ENCODE measurements at regions not wholly inside any gene's neighbourhood (a gene's known extent, or its start where the extent isn't known, plus 50 kb on each side); places are given as distances from the start of the nearest gene placed in this dataset.

- no peak overlapping the region for H3K4me3 ChIP-seq (ENCODE audit: low read length)
These were observed 59.7 kb upstream of the LRRN1 start for GRCh38 chr3:3739330-3740060.

GRCh38 chr3:3737531-3737930, 61.7 kb upstream of the LRRN1 start:
- TF ChIP-seq CTCF (IDR thresholded peaks at IDR 0.05; ENCODE audit: low read depth, low read length) (no peak), EZH2phosphoT487 (IDR thresholded peaks at IDR 0.05; ENCODE audit: low read depth) (no peak)

More at GRCh38 chr3:3739330-3740060, 59.7 kb upstream of the LRRN1 start:
- no peak overlapping the region for H2AFZ ChIP-seq (ENCODE audit: low read depth, low read length)
- H4K20me1 ChIP-seq (ENCODE audit: insufficient read depth, low read length) = no peaks in the 10 kb centered on the region
- no peak overlapping the region for H3K27ac ChIP-seq (ENCODE audit: low read length)
- H3K27me3 ChIP-seq (ENCODE audit: low read depth, low read length) = peaks cover 9% of the 10 kb centered on the region; the same call in 1 of the 2 replicates
- no peak overlapping the region for H3K9ac ChIP-seq (ENCODE audit: low read length)
- TF ChIP-seq EZH2phosphoT487 (IDR thresholded peaks at IDR 0.05; ENCODE audit: low read depth) (no peak), CTCF (IDR thresholded peaks at IDR 0.05; ENCODE audit: low read depth, low read length) (no peak)
- no peaks in the 10 kb centered on the region for H3K79me2 ChIP-seq (ENCODE audit: low read length)
- H3K4me1 ChIP-seq (ENCODE audit: low read length) = no peaks in the 10 kb centered on the region
- H3K9me3 ChIP-seq (ENCODE audit: insufficient read depth, low read length) = no peaks in the 10 kb centered on the region
- no peak overlapping the region for H3K4me2 ChIP-seq (ENCODE audit: low read length)
- H3K36me3 ChIP-seq (replicated peaks; ENCODE audit: low read depth, low read length) = no peaks in the 10 kb centered on the region

GRCh38 chr3:3735919-3736318, 63.3 kb upstream of the LRRN1 start:
- H3K27ac ChIP-seq (ENCODE audit: low read length) = no peak overlapping the region
- no peaks in the 10 kb centered on the region for H3K79me2 ChIP-seq (ENCODE audit: low read length)
- no peaks in the 10 kb centered on the region for H3K9me3 ChIP-seq (ENCODE audit: insufficient read depth, low read length)
- H3K9ac ChIP-seq (ENCODE audit: low read length) = no peak overlapping the region
- H2AFZ ChIP-seq (ENCODE audit: low read depth, low read length) = no peak overlapping the region
- no peaks in the 10 kb centered on the region for H3K4me1 ChIP-seq (ENCODE audit: low read length)
- no peak overlapping the region for H3K4me2 ChIP-seq (ENCODE audit: low read length)
- H3K36me3 ChIP-seq (replicated peaks; ENCODE audit: low read depth, low read length) = no peaks in the 10 kb centered on the region
- peaks cover 9% of the 10 kb centered on the region; the same call in 1 of the 2 replicates for H3K27me3 ChIP-seq (ENCODE audit: low read depth, low read length)
- H4K20me1 ChIP-seq (ENCODE audit: insufficient read depth, low read length) = no peaks in the 10 kb centered on the region
- no peak overlapping the region for H3K4me3 ChIP-seq (ENCODE audit: low read length)
- no peak for TF ChIP-seq CTCF (IDR thresholded peaks at IDR 0.05; ENCODE audit: low read depth, low read length)
- TF ChIP-seq EZH2phosphoT487 (IDR thresholded peaks at IDR 0.05; ENCODE audit: low read depth) = no peak

More at GRCh38 chr3:3737531-3737930, 61.7 kb upstream of the LRRN1 start:
- H3K9me3 ChIP-seq (ENCODE audit: insufficient read depth, low read length) = no peaks in the 10 kb centered on the region
- no peak overlapping the region for H2AFZ ChIP-seq (ENCODE audit: low read depth, low read length)
- H3K79me2 ChIP-seq (ENCODE audit: low read length) = no peaks in the 10 kb centered on the region
- no peaks in the 10 kb centered on the region for H3K4me1 ChIP-seq (ENCODE audit: low read length)
- no peaks in the 10 kb centered on the region for H3K36me3 ChIP-seq (replicated peaks; ENCODE audit: low read depth, low read length)
- no peak overlapping the region for H3K9ac ChIP-seq (ENCODE audit: low read length)
- H3K27me3 ChIP-seq (ENCODE audit: low read depth, low read length) = peaks cover 3% of the 10 kb centered on the region; the same call in 1 of the 2 replicates
- no peak overlapping the region for H3K27ac ChIP-seq (ENCODE audit: low read length)
- H3K4me3 ChIP-seq (ENCODE audit: low read length) = no peak overlapping the region
- no peaks in the 10 kb centered on the region for H4K20me1 ChIP-seq (ENCODE audit: insufficient read depth, low read length)
- no peak overlapping the region for H3K4me2 ChIP-seq (ENCODE audit: low read length)

- no peak for TF ChIP-seq EZH2phosphoT487 (IDR thresholded peaks at IDR 0.05; ENCODE audit: low read depth)
- TF ChIP-seq CTCF (IDR thresholded peaks at IDR 0.05; ENCODE audit: low read depth, low read length) = no peak
- no peaks in the 10 kb centered on the region for H3K9me3 ChIP-seq (ENCODE audit: insufficient read depth, low read length)
- no peak overlapping the region for H3K9ac ChIP-seq (ENCODE audit: low read length)
- peaks cover 9% of the 10 kb centered on the region; the same call in 1 of the 2 replicates for H3K27me3 ChIP-seq (ENCODE audit: low read depth, low read length)
- H3K27ac ChIP-seq (ENCODE audit: low read length) = no peak overlapping the region
- no peaks in the 10 kb centered on the region for H3K4me1 ChIP-seq (ENCODE audit: low read length)
- no peak overlapping the region for H3K4me3 ChIP-seq (ENCODE audit: low read length)
- no peaks in the 10 kb centered on the region for H3K36me3 ChIP-seq (replicated peaks; ENCODE audit: low read depth, low read length)
- H3K4me2 ChIP-seq (ENCODE audit: low read length) = no peak overlapping the region
- no peak overlapping the region for H2AFZ ChIP-seq (ENCODE audit: low read depth, low read length)
- H4K20me1 ChIP-seq (ENCODE audit: insufficient read depth, low read length) = no peaks in the 10 kb centered on the region
- no peaks in the 10 kb centered on the region for H3K79me2 ChIP-seq (ENCODE audit: low read length)
These were observed 64.3 kb upstream of the LRRN1 start for GRCh38 chr3:3734881-3735280.
